ENCODE measurements at regions not wholly inside any gene's neighbourhood (a gene's known extent, or its start where the extent isn't known, plus 50 kb on each side); places are given as distances from the start of the nearest gene placed in this dataset.

GRCh38 chr4:60443796-60444195 lies 756.3 kb upstream of the ADGRL3 start:
- TF ChIP-seq, protein P1, sequence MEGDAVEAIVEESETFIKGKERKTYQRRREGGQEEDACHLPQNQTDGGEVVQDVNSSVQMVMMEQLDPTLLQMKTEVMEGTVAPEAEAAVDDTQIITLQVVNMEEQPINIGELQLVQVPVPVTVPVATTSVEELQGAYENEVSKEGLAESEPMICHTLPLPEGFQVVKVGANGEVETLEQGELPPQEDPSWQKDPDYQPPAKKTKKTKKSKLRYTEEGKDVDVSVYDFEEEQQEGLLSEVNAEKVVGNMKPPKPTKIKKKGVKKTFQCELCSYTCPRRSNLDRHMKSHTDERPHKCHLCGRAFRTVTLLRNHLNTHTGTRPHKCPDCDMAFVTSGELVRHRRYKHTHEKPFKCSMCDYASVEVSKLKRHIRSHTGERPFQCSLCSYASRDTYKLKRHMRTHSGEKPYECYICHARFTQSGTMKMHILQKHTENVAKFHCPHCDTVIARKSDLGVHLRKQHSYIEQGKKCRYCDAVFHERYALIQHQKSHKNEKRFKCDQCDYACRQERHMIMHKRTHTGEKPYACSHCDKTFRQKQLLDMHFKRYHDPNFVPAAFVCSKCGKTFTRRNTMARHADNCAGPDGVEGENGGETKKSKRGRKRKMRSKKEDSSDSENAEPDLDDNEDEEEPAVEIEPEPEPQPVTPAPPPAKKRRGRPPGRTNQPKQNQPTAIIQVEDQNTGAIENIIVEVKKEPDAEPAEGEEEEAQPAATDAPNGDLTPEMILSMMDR (IDR thresholded peaks at IDR 0.05): no peak
- TF ChIP-seq POLR2A (IDR thresholded peaks at IDR 0.05): no peak

Data from upper lobe of left lung (tissue), 4 donors.